Common myeloid progenitor, CD34-positive (primary cell): ENCODE measurements at regions not wholly inside any gene's neighbourhood (a gene's known extent, or its start where the extent isn't known, plus 50 kb on each side); places are given as distances from the start of the nearest gene placed in this dataset.
A peak's percentile ranks its signal among the peaks of the same experiment; 100 is the strongest.

Experiments
- CTCF ChIA-PET: fragments of 350-600 bp; sonication (Branson Sonifier 250); formaldehyde crosslinking; loops from one replicate; lab custom pipeline; 2021; ENCODE audit warnings: antibody characterized with exemption; lab: Charles Lee
- POLR2A ChIA-PET: fragments of 350-600 bp; sonication (Branson Sonifier 250); formaldehyde crosslinking; loops from one replicate; lab custom pipeline; 2021; ENCODE audit warnings: antibody characterized with exemption; lab: Charles Lee
- DNase-seq, 3 donors: peaks; one replicate each; pipeline versions ENCODE4 v3.0.0 to v3.0.0-alpha.2; 2013
- H3K27ac ChIP-seq, 2 experiments: 1 replicate in 1 of 2; 2 replicates in 1 of 2; pipeline ENCODE4 v1.7.0; 2013; ENCODE audit warnings: inconsistent platforms in 2 of 2, low read length in 2 of 2, mild to moderate bottlenecking in 2 of 2, low read depth in 1 of 2, moderate library complexity in 1 of 2; ENCODE audit not compliant: severe bottlenecking in 2 of 2, insufficient read depth in 1 of 2, poor library complexity in 1 of 2
- H3K27me3 ChIP-seq, 5 experiments: replicated peaks in 2 of 5; 1 replicate in 3 of 5; 2 replicates in 2 of 5; pipeline versions ENCODE4 v1.6.1 to v1.7.0; 2013; ENCODE audit warnings: low read length in 4 of 5, mild to moderate bottlenecking in 2 of 5, moderate library complexity in 2 of 5, inconsistent platforms in 1 of 5; ENCODE audit not compliant: insufficient read depth in 5 of 5, control insufficient read depth in 4 of 5
- H3K36me3 ChIP-seq, 4 experiments: 1 replicate in 2 of 4; 2 replicates in 2 of 4; pipeline versions ENCODE4 v1.6.1 to v1.7.0; 2013; ENCODE audit warnings: low read length in 3 of 4, control low read depth in 1 of 4, mild to moderate bottlenecking in 1 of 4; ENCODE audit not compliant: control insufficient read depth in 4 of 4, insufficient read depth in 4 of 4
- H3K4me1 ChIP-seq, 4 experiments: 1 replicate in 3 of 4; 2 replicates in 1 of 4; pipeline versions ENCODE4 v1.6.1 to v1.7.1; 2013; ENCODE audit warnings: low read length in 3 of 4, mild to moderate bottlenecking in 3 of 4, control low read depth in 1 of 4, inconsistent platforms in 1 of 4, moderate library complexity in 1 of 4; ENCODE audit not compliant: control insufficient read depth in 4 of 4, insufficient read depth in 4 of 4; ENCODE audit errors: control extremely low read depth in 1 of 4
- H3K4me3 ChIP-seq, 7 experiments: 1 replicate in 4 of 7; 2 replicates in 3 of 7; pipeline versions ENCODE4 v1.5.1 to v1.7.0; 2013; ENCODE audit warnings: mild to moderate bottlenecking in 7 of 7, low read length in 6 of 7, moderate library complexity in 6 of 7, inconsistent platforms in 2 of 7, low read depth in 2 of 7, control low read depth in 1 of 7; ENCODE audit not compliant: insufficient read depth in 4 of 7, control insufficient read depth in 1 of 7; ENCODE audit errors: extremely low read depth in 1 of 7
- H3K9me3 ChIP-seq, 5 experiments: 1 replicate in 4 of 5; 2 replicates in 1 of 5; pipeline versions ENCODE4 v1.6.1 to v1.7.1; 2013; ENCODE audit warnings: low read length in 4 of 5, mild to moderate bottlenecking in 2 of 5, inconsistent platforms in 1 of 5, low read depth in 1 of 5, moderate library complexity in 1 of 5; ENCODE audit not compliant: control insufficient read depth in 4 of 5, insufficient read depth in 2 of 5; ENCODE audit errors: control extremely low read depth in 1 of 5
- WGBS: methylation state at CpG from one replicate; pipeline ENCODE4 v1.1.5; 2013; ENCODE audit not compliant: insufficient coverage; 5-methylcytosine and 5-hydroxymethylcytosine counted together

GRCh38 chr7:106797937-106798336 lies 67.1 kb upstream of the PIK3CG start:
- Histone ChIP-seq H3K27ac (no peak overlapping the region), H3K36me3 (no peaks in the 10 kb centered on the region), H3K9me3 (peaks cover 0 to 15% (median 2%) of the 10 kb centered on the region in 5 experiments), H3K27me3 (no peaks in the 10 kb centered on the region), H3K4me3 (no peak overlapping the region), H3K4me1 (peaks cover 0 to 10% (median 0%) of the 10 kb centered on the region in 4 experiments)
- DNase-seq, result peak in 2 of 3 donors; percentile 31 to 35
- ChIA-PET CTCF (no interaction called here), POLR2A (no interaction called here)
- no CpG with 5 or more reads among the region's 1 CpG for WGBS

GRCh38 chr7:106802589-106802988 lies 62.5 kb upstream of the PIK3CG start:
- Histone ChIP-seq H3K4me1 (no peaks in the 10 kb centered on the region), H3K27me3 (peaks cover 0 to 2% (median 0%) of the 10 kb centered on the region in 5 experiments), H3K4me3 (no peak overlapping the region), H3K9me3 (peaks cover 0 to 12% (median 1%) of the 10 kb centered on the region in 5 experiments), H3K36me3 (no peaks in the 10 kb centered on the region), H3K27ac (no peak overlapping the region)
- CTCF ChIA-PET, result no interaction called here
- DNase-seq, result no peak
- POLR2A ChIA-PET, result no interaction called here
- WGBS, result 100% methylated on average over 1 of the region's 2 CpGs

GRCh38 chr7:106806556-106806955 lies 58.5 kb upstream of the PIK3CG start:
- POLR2A ChIA-PET, result no interaction called here
- Histone ChIP-seq H3K27ac (no peak overlapping the region), H3K4me1 (peaks cover 0 to under 1% (median 0%) of the 10 kb centered on the region in 4 experiments), H3K9me3 (no peaks in the 10 kb centered on the region), H3K36me3 (no peaks in the 10 kb centered on the region), H3K27me3 (peaks cover 0 to 2% (median 0%) of the 10 kb centered on the region in 5 experiments), H3K4me3 (no peak overlapping the region)
- no peak for DNase-seq
- CTCF ChIA-PET, result no interaction called here
- 63% methylated on average over 2 of the region's 4 CpGs for WGBS

DNA sequence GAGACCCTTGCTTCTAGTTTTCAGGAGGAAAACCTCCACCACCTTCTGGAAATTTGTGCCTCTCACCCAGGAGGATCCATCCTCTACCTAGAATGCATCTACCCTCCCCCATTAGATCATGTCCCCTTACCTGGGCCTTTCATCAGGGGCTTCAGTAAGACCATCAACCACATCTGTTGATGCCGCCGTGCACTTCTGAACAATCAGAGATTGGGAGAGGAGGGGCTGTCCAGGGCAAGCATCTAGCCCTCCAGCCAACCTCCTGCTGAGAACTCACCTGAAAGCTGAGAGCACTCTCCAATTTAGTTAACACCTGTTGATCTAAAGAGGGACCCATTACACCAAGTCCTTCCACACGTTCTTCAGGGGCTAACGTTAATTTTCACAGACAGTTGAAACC lies 57.6 kb upstream of the PIK3CG start:
- Histone ChIP-seq H3K9me3 (no peaks in the 10 kb centered on the region), H3K27ac (no peak overlapping the region), H3K4me1 (peaks cover 0 to 7% (median 0%) of the 10 kb centered on the region in 4 experiments), H3K4me3 (no peak overlapping the region), H3K27me3 (peaks cover 0 to 2% (median 0%) of the 10 kb centered on the region in 5 experiments), H3K36me3 (no peaks in the 10 kb centered on the region)
- WGBS, result 98% methylated on average over 4 of the region's 4 CpGs
- CTCF ChIA-PET, result no interaction called here
- DNase-seq, result no peak
- POLR2A ChIA-PET, result no interaction called here

- Histone ChIP-seq H3K9me3 (no peaks in the 10 kb centered on the region), H3K27me3 (peaks cover 0 to 2% (median 0%) of the 10 kb centered on the region in 5 experiments), H3K4me1 (peaks cover 0 to 7% (median 0%) of the 10 kb centered on the region in 4 experiments), H3K27ac (no peak overlapping the region), H3K36me3 (no peaks in the 10 kb centered on the region), H3K4me3 (no peak overlapping the region)
- CTCF ChIA-PET, result no interaction called here
- 97% methylated on average over 9 of the region's 9 CpGs for WGBS
- DNase-seq, result no peak
- POLR2A ChIA-PET, result no interaction called here
Measured at GRCh38 chr7:106808967-106809635, 56.0 kb upstream of the PIK3CG start.

DNA sequence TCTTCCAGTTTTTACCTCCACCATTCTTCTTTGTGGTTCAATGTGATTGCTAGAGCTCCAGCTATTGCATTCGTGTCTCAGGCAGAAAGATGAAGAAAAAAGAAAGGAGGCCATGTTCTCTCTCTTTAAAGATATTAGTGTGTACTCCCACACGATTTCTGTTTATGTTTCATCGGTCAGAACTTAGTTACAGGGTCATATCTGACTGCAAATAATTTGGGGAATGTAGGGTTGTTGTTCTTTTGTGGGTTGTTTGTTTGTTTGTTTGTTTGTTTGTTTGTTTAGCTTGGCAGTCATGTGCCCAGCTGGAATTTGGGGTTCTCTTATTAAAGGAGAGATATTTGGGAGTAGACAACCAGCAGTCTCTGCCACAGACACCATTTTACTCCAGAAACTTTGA lies 53.6 kb upstream of the PIK3CG start:
- Histone ChIP-seq H3K36me3 (no peaks in the 10 kb centered on the region), H3K27ac (no peak overlapping the region), H3K9me3 (no peaks in the 10 kb centered on the region), H3K27me3 (no peaks in the 10 kb centered on the region), H3K4me1 (peaks cover 0 to 7% (median 0%) of the 10 kb centered on the region in 4 experiments), H3K4me3 (no peak overlapping the region)
- no peak for DNase-seq
- ChIA-PET POLR2A (no interaction called here), CTCF (interaction anchor here (1.3 kb wide), 1 partner anchor 15 kb away, joined by 3 read pairs; no protein-coding TSS in a partner anchor)
- WGBS, result no CpG with 5 or more reads among the region's 3 CpGs

GRCh38 chr7:106812027-106812643 lies 52.9 kb upstream of the PIK3CG start:
- WGBS, result no CpG with 5 or more reads among the region's 4 CpGs
- Histone ChIP-seq H3K9me3 (no peaks in the 10 kb centered on the region), H3K36me3 (no peaks in the 10 kb centered on the region), H3K27me3 (no peaks in the 10 kb centered on the region), H3K4me3 (no peak overlapping the region), H3K4me1 (peaks cover 0 to 7% (median 0%) of the 10 kb centered on the region in 4 experiments), H3K27ac (no peak overlapping the region)
- DNase-seq, result no peak
- ChIA-PET POLR2A (no interaction called here), CTCF (interaction anchor here (0.7 to 1.3 kb wide), 2 partner anchors 16 to 75 kb away, joined by 3 to 4 read pairs; no protein-coding TSS in a partner anchor)
